SH-SY5Y (cell line): ENCODE measurements at regions not wholly inside any gene's neighbourhood (a gene's known extent, or its start where the extent isn't known, plus 50 kb on each side); places are given as distances from the start of the nearest gene placed in this dataset.

ENCODE experiments used
- GATA2 ChIP-seq: IDR thresholded peaks from 2 replicates; pipeline ENCODE4 v1.6.1; 2011; ENCODE audit warnings: mild to moderate bottlenecking, low read depth, low read length
- GATA3 ChIP-seq: IDR thresholded peaks from 2 replicates; pipeline ENCODE4 v1.6.1; 2011; ENCODE audit warnings: low read depth, mild to moderate bottlenecking, low read length, moderate library complexity

- TF ChIP-seq GATA2 (no peak), GATA3 (no peak)
Measured at GRCh38 chr12:88328090-88328489, 186.0 kb downstream of the TMTC3 start.
